ENCODE measurements at regions not wholly inside any gene's neighbourhood (a gene's known extent, or its start where the extent isn't known, plus 50 kb on each side); places are given as distances from the start of the nearest gene placed in this dataset.

DNA sequence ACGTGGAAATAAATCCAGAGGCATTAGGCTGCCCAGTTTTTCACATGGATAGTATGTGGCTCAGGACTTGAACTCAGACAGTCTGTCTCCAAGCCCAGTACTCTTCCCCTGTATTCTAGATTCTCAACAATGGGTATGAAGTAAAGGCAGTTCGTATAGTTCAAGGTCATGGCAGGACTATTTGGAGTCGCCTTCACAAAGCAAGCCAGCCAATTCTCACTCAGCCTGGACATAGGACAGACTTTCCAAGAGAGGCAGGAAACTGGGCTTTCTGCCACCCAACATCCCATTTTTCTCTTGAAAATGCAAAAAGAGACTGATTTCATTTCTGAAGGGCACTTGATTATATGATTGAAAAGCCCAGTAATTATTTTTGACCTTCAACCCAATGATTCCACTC lies 111.0 kb downstream of the EDN1 start:
- no peak for TF ChIP-seq POLR2A (IDR thresholded peaks at IDR 0.05)
- TF ChIP-seq, protein P1, sequence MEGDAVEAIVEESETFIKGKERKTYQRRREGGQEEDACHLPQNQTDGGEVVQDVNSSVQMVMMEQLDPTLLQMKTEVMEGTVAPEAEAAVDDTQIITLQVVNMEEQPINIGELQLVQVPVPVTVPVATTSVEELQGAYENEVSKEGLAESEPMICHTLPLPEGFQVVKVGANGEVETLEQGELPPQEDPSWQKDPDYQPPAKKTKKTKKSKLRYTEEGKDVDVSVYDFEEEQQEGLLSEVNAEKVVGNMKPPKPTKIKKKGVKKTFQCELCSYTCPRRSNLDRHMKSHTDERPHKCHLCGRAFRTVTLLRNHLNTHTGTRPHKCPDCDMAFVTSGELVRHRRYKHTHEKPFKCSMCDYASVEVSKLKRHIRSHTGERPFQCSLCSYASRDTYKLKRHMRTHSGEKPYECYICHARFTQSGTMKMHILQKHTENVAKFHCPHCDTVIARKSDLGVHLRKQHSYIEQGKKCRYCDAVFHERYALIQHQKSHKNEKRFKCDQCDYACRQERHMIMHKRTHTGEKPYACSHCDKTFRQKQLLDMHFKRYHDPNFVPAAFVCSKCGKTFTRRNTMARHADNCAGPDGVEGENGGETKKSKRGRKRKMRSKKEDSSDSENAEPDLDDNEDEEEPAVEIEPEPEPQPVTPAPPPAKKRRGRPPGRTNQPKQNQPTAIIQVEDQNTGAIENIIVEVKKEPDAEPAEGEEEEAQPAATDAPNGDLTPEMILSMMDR (IDR thresholded peaks at IDR 0.05) = no peak
- TF ChIP-seq POLR2AphosphoS5 (IDR thresholded peaks at IDR 0.05) = no peak

All from breast epithelium (tissue), 3 donors.